ENCODE measurements at regions not wholly inside any gene's neighbourhood (a gene's known extent, or its start where the extent isn't known, plus 50 kb on each side); places are given as distances from the start of the nearest gene placed in this dataset.

GRCh38 chr6:170030821-170031471, 259.9 kb downstream of the DLL1 start:
- DNase-seq (ENCODE audit: low spot score), result no peak
- no peak for TF ChIP-seq CTCF (IDR thresholded peaks at IDR 0.05; ENCODE audit: extremely low read depth, insufficient read depth, missing control alignments)
- in situ Hi-C loops (cut with MboI; ENCODE audit: low pct_unique_long_range_greater_than_20kb, low sequenced_read_pairs, unreplicated experiment), result no loop called here

- in situ Hi-C loops (cut with MboI; ENCODE audit: low pct_unique_long_range_greater_than_20kb, low sequenced_read_pairs, unreplicated experiment), result no loop called here
- no peak for DNase-seq (ENCODE audit: low spot score)
- TF ChIP-seq CTCF (IDR thresholded peaks at IDR 0.05; ENCODE audit: extremely low read depth, insufficient read depth, missing control alignments), result no peak
These were observed 260.5 kb downstream of the DLL1 start for GRCh38 chr6:170030284-170030815.

- in situ Hi-C loops (cut with MboI; ENCODE audit: low pct_unique_long_range_greater_than_20kb, low sequenced_read_pairs, unreplicated experiment), result no loop called here
- DNase-seq (ENCODE audit: low spot score), result no peak
These were observed 261.2 kb downstream of the DLL1 start for GRCh38 chr6:170029416-170030283.

GRCh38 chr6:170028629-170029345, 262.1 kb downstream of the DLL1 start:
- in situ Hi-C loops (cut with MboI; ENCODE audit: low pct_unique_long_range_greater_than_20kb, low sequenced_read_pairs, unreplicated experiment), result no loop called here
- DNase-seq (ENCODE audit: low spot score), result no peak
- no peak for TF ChIP-seq CTCF (IDR thresholded peaks at IDR 0.05; ENCODE audit: extremely low read depth, insufficient read depth, missing control alignments)

More at GRCh38 chr6:170029416-170030283, 261.2 kb downstream of the DLL1 start:
- no peak for TF ChIP-seq CTCF (IDR thresholded peaks at IDR 0.05; ENCODE audit: extremely low read depth, insufficient read depth, missing control alignments)

GRCh38 chr6:170027647-170028043, 263.2 kb downstream of the DLL1 start:
- DNase-seq (ENCODE audit: low spot score), result no peak
- TF ChIP-seq CTCF (IDR thresholded peaks at IDR 0.05; ENCODE audit: extremely low read depth, insufficient read depth, missing control alignments), result no peak
- in situ Hi-C loops (cut with MboI; ENCODE audit: low pct_unique_long_range_greater_than_20kb, low sequenced_read_pairs, unreplicated experiment), result no loop called here

All from GM13977 (cell line).